ENCODE measurements at regions not wholly inside any gene's neighbourhood (a gene's known extent, or its start where the extent isn't known, plus 50 kb on each side); places are given as distances from the start of the nearest gene placed in this dataset.

DNA sequence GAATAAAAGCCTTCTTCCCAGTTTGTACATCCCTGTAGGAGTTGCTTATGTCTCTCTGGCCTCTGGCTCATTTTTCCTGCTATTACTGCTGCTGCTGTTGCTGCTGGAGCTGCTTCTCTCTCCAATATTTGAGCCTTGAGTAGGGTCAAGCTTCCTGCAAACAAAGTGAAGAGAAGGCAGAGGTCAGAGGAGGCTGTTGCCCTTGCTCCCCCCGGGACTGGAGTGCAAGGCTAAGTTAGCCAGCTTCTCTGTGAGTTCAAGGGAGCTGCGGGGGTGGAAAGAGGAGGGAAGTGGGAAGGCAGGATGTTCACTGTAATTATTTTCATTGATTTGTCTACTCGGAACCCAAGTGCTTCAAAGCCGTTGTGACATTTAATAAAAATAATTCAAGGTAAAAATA is 77.0 kb upstream of the TMEM132E start:
- 66% methylated on average over 4 of the region's 4 CpGs for WGBS
- Histone ChIP-seq H3K4me3 (no peak overlapping the region), H3K36me3 (no peaks in the 10 kb centered on the region), H3K27me3 (peaks cover 0 to 56% (median 0%) of the 10 kb centered on the region in 4 donors), H3K9me3 (no peaks in the 10 kb centered on the region), H3K27ac (replicated peaks in 1 of 4) (no peak overlapping the region), H3K4me1 (no peaks in the 10 kb centered on the region)
- TF ChIP-seq POLR2AphosphoS5 (IDR thresholded peaks at IDR 0.05) (no peak), EP300 (IDR thresholded peaks at IDR 0.05) (no peak), POLR2A (IDR thresholded peaks at IDR 0.05; ENCODE audit: low read depth) (no peak)
- TF ChIP-seq, protein P1, sequence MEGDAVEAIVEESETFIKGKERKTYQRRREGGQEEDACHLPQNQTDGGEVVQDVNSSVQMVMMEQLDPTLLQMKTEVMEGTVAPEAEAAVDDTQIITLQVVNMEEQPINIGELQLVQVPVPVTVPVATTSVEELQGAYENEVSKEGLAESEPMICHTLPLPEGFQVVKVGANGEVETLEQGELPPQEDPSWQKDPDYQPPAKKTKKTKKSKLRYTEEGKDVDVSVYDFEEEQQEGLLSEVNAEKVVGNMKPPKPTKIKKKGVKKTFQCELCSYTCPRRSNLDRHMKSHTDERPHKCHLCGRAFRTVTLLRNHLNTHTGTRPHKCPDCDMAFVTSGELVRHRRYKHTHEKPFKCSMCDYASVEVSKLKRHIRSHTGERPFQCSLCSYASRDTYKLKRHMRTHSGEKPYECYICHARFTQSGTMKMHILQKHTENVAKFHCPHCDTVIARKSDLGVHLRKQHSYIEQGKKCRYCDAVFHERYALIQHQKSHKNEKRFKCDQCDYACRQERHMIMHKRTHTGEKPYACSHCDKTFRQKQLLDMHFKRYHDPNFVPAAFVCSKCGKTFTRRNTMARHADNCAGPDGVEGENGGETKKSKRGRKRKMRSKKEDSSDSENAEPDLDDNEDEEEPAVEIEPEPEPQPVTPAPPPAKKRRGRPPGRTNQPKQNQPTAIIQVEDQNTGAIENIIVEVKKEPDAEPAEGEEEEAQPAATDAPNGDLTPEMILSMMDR (IDR thresholded peaks at IDR 0.05) = no peak
- intact Hi-C loops (cut with DNase I) = no loop called here
- no peak for DNase-seq (ENCODE audit: extremely low spot score)

DNA sequence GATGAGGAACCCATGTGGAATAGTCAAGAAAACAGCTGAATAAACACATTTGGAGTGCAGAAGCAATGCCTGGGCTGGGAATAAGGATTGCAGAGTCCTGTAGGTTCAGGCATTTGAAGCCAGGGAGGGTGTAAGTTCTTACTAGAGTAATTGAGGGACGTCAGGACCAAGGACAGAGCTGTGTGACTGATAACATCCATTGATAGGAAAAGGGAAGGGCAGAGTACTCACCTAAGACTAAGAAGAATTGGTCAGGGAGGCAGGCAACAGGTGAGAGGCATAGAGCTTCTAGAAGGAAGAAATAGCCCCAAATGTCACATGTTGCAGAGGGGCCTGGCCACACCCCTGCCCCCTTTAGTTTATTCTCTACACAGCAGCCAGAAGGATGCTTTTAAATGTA is 79.8 kb upstream of the TMEM132E start:
- Histone ChIP-seq H3K36me3 (no peaks in the 10 kb centered on the region), H3K27me3 (peaks cover 0 to 49% (median 0%) of the 10 kb centered on the region in 4 donors), H3K9me3 (no peaks in the 10 kb centered on the region), H3K27ac (replicated peaks in 1 of 4) (no peak overlapping the region), H3K4me1 (no peaks in the 10 kb centered on the region), H3K4me3 (no peak overlapping the region)
- WGBS = 0% methylated on average over 1 of the region's 1 CpG
- intact Hi-C loops (cut with DNase I) = no loop called here
- TF ChIP-seq, protein P1 (IDR thresholded peaks at IDR 0.05) = no peak
- TF ChIP-seq POLR2A (IDR thresholded peaks at IDR 0.05; ENCODE audit: low read depth) (no peak), POLR2AphosphoS5 (IDR thresholded peaks at IDR 0.05) (no peak), EP300 (IDR thresholded peaks at IDR 0.05) (no peak)
- no peak for DNase-seq (ENCODE audit: extremely low spot score)

DNA sequence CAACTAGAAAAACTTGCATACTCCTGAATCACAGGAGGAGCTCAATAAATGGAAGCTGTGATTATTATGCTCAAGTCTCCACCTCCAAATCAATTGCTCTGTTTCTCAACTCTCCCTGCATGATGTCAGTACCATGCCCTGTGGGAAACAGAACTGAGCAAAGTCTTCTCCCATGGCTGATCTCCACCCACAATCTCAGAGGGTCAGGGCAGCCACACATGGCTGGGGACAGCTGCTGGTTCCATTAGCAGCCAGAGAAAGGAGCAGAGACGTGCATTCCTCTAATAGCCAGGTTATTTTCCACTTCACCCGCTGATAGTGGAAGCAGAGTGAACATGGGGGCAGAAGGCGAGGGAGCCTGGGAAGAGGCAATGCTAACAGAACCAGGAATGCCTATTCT is 85.5 kb upstream of the TMEM132E start:
- DNase-seq (ENCODE audit: extremely low spot score) = no peak
- Histone ChIP-seq H3K27ac (replicated peaks in 1 of 4) (no peak overlapping the region), H3K36me3 (no peaks in the 10 kb centered on the region), H3K9me3 (no peaks in the 10 kb centered on the region), H3K4me3 (no peak overlapping the region), H3K27me3 (peaks cover 0 to 34% (median 0%) of the 10 kb centered on the region in 4 donors), H3K4me1 (no peaks in the 10 kb centered on the region)
- WGBS = 69% methylated on average over 3 of the region's 3 CpGs
- TF ChIP-seq EP300 (IDR thresholded peaks at IDR 0.05) = no peak
- no peak for TF ChIP-seq POLR2AphosphoS5 (IDR thresholded peaks at IDR 0.05)
- TF ChIP-seq POLR2A (IDR thresholded peaks at IDR 0.05; ENCODE audit: low read depth) = no peak
- TF ChIP-seq, protein P1 (IDR thresholded peaks at IDR 0.05) = no peak
- intact Hi-C loops (cut with DNase I) = no loop called here

DNA sequence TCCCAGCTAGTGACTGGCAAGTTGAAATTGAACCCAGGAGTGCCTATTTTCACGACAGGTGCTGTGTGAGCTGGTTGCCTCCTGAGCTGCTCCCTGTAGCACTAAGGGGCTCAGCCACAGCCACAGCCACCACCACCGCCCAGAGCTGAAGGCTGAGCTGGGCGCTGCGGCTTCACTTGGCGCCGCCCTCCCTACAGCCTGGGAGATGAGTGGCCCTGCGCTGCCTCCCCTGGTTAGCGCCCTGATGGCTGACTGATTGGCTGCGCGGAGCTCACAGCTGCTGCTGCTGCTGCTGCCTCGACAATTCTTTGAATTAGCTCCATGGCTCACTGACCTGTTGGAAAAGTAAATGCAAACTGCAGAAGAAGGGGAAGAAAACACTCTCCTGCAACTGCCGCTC is 91.8 kb upstream of the TMEM132E start:
- 16% methylated on average over 12 of the region's 12 CpGs for WGBS
- H3K27me3 ChIP-seq = peaks cover 0 to 62% (median 3%) of the 10 kb centered on the region in 4 donors
- H3K4me3 ChIP-seq = no peak overlapping the region
- TF ChIP-seq, protein P1 (IDR thresholded peaks at IDR 0.05) = no peak
- TF ChIP-seq EP300 (IDR thresholded peaks at IDR 0.05) (no peak), POLR2A (IDR thresholded peaks at IDR 0.05; ENCODE audit: low read depth) (no peak), POLR2AphosphoS5 (IDR thresholded peaks at IDR 0.05) (no peak)
- no peak overlapping the region for H3K27ac ChIP-seq (replicated peaks in 1 of 4)
- no peaks in the 10 kb centered on the region for H3K4me1 ChIP-seq
- intact Hi-C loops (cut with DNase I) = no loop called here
- no peak for DNase-seq (ENCODE audit: extremely low spot score)
- H3K9me3 ChIP-seq = no peaks in the 10 kb centered on the region
- H3K36me3 ChIP-seq = no peaks in the 10 kb centered on the region

DNA sequence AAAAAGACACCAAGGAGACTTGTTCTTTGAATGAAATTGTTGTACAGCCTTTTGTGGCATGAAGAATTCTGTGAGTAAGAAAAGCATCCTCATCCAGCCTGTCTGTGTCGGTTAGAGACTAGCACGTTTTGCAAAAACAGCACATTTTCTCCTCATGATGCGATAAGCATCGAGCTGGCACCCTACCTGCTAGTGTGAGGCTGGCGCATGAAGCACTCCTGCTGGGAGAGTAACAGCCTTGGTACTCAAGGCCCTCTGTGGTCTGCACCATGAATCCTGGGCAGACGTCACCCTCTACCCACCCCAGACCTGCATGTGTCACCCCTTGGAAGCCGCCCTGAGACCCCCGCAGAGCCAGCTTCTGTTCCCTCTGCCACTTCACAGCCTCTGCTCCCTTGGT is 92.6 kb upstream of the TMEM132E start:
- 62% methylated on average over 7 of the region's 8 CpGs for WGBS
- peaks cover 0 to 65% (median 3%) of the 10 kb centered on the region in 4 donors for H3K27me3 ChIP-seq
- DNase-seq (ENCODE audit: extremely low spot score) = no peak
- no peaks in the 10 kb centered on the region for H3K9me3 ChIP-seq
- no peak for TF ChIP-seq POLR2A (IDR thresholded peaks at IDR 0.05; ENCODE audit: low read depth)
- TF ChIP-seq EP300 (IDR thresholded peaks at IDR 0.05) = no peak
- TF ChIP-seq POLR2AphosphoS5 (IDR thresholded peaks at IDR 0.05) = no peak
- TF ChIP-seq, protein P1 (IDR thresholded peaks at IDR 0.05) = no peak
- H3K4me3 ChIP-seq = no peak overlapping the region
- H3K4me1 ChIP-seq = no peaks in the 10 kb centered on the region
- no peaks in the 10 kb centered on the region for H3K36me3 ChIP-seq
- H3K27ac ChIP-seq (replicated peaks in 1 of 4) = no peak overlapping the region
- intact Hi-C loops (cut with DNase I) = no loop called here

All from esophagus muscularis mucosa (tissue), 4 donors.